Activated naive CD8-positive, alpha-beta T cell treated with anti-CD3 and anti-CD28 coated beads, Interleukin-2, amount 10 ng/mL, durations not matched to agents 7 days and 5 days (primary cell): ENCODE measurements at regions not wholly inside any gene's neighbourhood (a gene's known extent, or its start where the extent isn't known, plus 50 kb on each side); places are given as distances from the start of the nearest gene placed in this dataset.

ENCODE experiments used
- ATAC-seq: fragments of 150-1000 bp; cut with Tn5 transposase; one replicate; pipeline ENCODE4 v1.10.0; 2021; ENCODE audit warnings: low read depth, moderate library complexity
- POLR2A ChIA-PET: fragments of 350-600 bp; sonication (Branson Sonifier 250); formaldehyde crosslinking; loops from one replicate; lab custom pipeline; 2021; ENCODE audit warnings: antibody characterized with exemption; lab: Charles Lee
- DNase-seq: peaks from one replicate; pipeline ENCODE4 v3.0.0; 2021
- H3K27ac Mint-ChIP-seq: one replicate; pipeline ENCODE4 v1.8.0; 2022; ENCODE audit warnings: mild to moderate bottlenecking, mixed read lengths
- H3K27me3 Mint-ChIP-seq: one replicate; pipeline ENCODE4 v1.8.0; 2022; ENCODE audit warnings: mild to moderate bottlenecking, moderate library complexity, mixed read lengths
- H3K36me3 Mint-ChIP-seq: one replicate; pipeline ENCODE4 v1.8.0; 2021; ENCODE audit warnings: mild to moderate bottlenecking, mixed read lengths
- H3K4me1 Mint-ChIP-seq: one replicate; pipeline ENCODE4 v1.8.0; 2021; ENCODE audit warnings: mixed read lengths
- H3K4me3 Mint-ChIP-seq: one replicate; pipeline ENCODE4 v1.8.0; 2022; ENCODE audit warnings: mild to moderate bottlenecking, moderate library complexity, mixed read lengths
- H3K9me3 Mint-ChIP-seq: one replicate; pipeline ENCODE4 v1.8.0; 2021; ENCODE audit warnings: mixed read lengths

- DNase-seq, result no peak
- Mint-ChIP-seq H3K4me1 (no peaks in the 10 kb centered on the region), H3K27ac (no peak overlapping the region), H3K4me3 (no peak overlapping the region), H3K36me3 (no peaks in the 10 kb centered on the region), H3K27me3 (no peaks in the 10 kb centered on the region), H3K9me3 (peaks cover 2% of the 10 kb centered on the region)
- ATAC-seq, result no peak
- POLR2A ChIA-PET, result no interaction called here
Measured at GRCh38 chr1:82287556-82287955, 486.8 kb downstream of the ADGRL2 start.

- no peaks in the 10 kb centered on the region for H3K27me3 Mint-ChIP-seq
- no peaks in the 10 kb centered on the region for H3K36me3 Mint-ChIP-seq
- DNase-seq, result no peak
- no peak overlapping the region for H3K4me3 Mint-ChIP-seq
- H3K9me3 Mint-ChIP-seq, result peaks cover 2% of the 10 kb centered on the region
- no peaks in the 10 kb centered on the region for H3K4me1 Mint-ChIP-seq
- H3K27ac Mint-ChIP-seq, result no peak overlapping the region
- ATAC-seq, result no peak
- POLR2A ChIA-PET, result no interaction called here
Measured at GRCh38 chr1:82284213-82284612, 483.5 kb downstream of the ADGRL2 start.

- Mint-ChIP-seq H3K4me1 (no peaks in the 10 kb centered on the region), H3K36me3 (no peaks in the 10 kb centered on the region), H3K27me3 (no peaks in the 10 kb centered on the region), H3K4me3 (no peak overlapping the region), H3K27ac (no peak overlapping the region), H3K9me3 (peaks cover 2% of the 10 kb centered on the region)
- DNase-seq (no peak), ATAC-seq (no peak)
- POLR2A ChIA-PET, result no interaction called here
Measured at GRCh38 chr1:82279241-82279640, 478.5 kb downstream of the ADGRL2 start.

DNA sequence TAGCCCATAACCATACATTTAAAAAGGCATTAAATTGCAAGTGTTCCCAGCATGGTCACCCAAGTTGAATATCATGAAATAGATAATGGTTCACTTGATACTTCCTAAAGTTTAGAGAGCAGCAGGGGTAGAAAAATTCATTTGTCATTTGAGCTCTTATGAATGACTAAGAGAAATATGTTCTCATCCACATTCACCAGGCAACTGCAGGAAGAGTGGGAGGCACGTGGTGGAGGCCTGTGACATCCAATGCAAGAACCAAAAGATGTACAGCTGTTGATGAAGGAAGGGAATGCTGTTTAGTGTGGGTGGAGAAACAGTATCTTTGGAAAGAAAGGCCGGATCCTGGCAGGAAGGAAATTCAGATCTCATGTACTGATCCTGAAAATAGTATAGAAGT is 473.1 kb downstream of the ADGRL2 start:
- Mint-ChIP-seq H3K27ac (no peak overlapping the region), H3K27me3 (no peaks in the 10 kb centered on the region), H3K4me1 (no peaks in the 10 kb centered on the region), H3K36me3 (no peaks in the 10 kb centered on the region), H3K9me3 (no peaks in the 10 kb centered on the region), H3K4me3 (no peak overlapping the region)
- POLR2A ChIA-PET, result no interaction called here
- DNase-seq, result no peak
- ATAC-seq, result no peak

- POLR2A ChIA-PET, result no interaction called here
- no peak overlapping the region for H3K27ac Mint-ChIP-seq
- no peaks in the 10 kb centered on the region for H3K27me3 Mint-ChIP-seq
- ATAC-seq (no peak), DNase-seq (no peak)
- no peaks in the 10 kb centered on the region for H3K9me3 Mint-ChIP-seq
- H3K36me3 Mint-ChIP-seq, result no peaks in the 10 kb centered on the region
- no peaks in the 10 kb centered on the region for H3K4me1 Mint-ChIP-seq
- no peak overlapping the region for H3K4me3 Mint-ChIP-seq
Measured at GRCh38 chr1:82269431-82269830, 468.7 kb downstream of the ADGRL2 start.

DNA sequence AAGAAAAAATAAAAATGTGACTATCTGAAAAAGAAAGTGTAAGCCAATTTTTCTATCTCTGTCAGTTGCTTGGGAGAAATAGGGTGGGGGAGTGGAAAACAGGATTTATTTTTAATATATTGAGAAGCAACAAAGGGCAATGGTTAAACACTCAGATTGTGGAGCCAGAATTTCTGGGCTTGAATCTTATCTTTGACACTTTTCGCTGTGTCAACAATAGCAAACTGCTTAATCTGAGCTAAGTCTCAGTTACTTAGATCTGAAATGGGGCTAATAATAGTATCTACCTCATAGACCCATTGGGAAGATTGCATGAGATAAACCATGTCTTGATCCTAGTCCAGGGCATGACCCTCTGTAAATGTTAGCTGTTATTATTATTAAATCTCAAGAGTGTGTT is 468.1 kb downstream of the ADGRL2 start:
- DNase-seq (no peak), ATAC-seq (no peak)
- Mint-ChIP-seq H3K9me3 (no peaks in the 10 kb centered on the region), H3K4me1 (no peaks in the 10 kb centered on the region), H3K27ac (no peak overlapping the region), H3K4me3 (no peak overlapping the region), H3K27me3 (no peaks in the 10 kb centered on the region), H3K36me3 (no peaks in the 10 kb centered on the region)
- POLR2A ChIA-PET, result no interaction called here

DNA sequence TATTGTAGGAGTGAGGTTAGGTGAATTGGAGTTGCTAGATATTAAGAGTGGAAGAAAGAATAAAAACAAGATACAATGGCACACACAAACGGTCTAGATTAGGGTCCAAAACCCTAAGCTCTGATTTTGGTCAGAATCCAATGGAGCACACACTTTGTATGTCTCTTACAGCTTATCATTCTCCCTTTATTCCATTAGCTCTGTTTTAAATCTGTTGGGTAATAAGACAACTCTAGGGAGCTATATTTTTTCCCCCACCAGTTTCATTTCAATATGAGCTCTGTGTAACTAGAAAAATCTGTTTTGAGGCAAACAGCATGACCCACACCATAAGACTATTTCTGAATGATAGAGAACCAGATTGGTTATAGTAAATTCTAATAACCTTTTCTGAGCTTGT is 465.6 kb downstream of the ADGRL2 start:
- Mint-ChIP-seq H3K27me3 (no peaks in the 10 kb centered on the region), H3K4me1 (no peaks in the 10 kb centered on the region), H3K4me3 (no peak overlapping the region), H3K9me3 (no peaks in the 10 kb centered on the region), H3K36me3 (no peaks in the 10 kb centered on the region), H3K27ac (no peak overlapping the region)
- no peak for DNase-seq
- POLR2A ChIA-PET, result no interaction called here
- no peak for ATAC-seq

DNA sequence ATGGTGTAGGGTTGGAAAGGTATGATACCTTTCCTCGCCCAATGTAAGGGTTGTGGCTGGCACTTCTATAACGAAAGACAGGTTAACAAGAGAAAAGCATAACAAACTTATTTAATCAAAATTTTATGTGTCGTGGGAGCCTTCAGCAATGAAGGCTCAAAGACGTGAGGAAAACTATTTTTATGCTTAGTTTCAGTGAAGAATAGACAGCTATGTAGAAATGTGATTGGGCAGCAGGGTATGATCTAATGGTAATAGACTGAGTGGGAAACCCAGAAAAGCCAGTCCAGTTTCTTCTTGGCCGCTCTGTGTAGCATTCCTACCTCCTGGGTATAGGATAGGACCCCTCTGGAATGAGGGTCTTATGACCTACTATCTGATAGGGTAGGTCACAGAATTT is 464.7 kb downstream of the ADGRL2 start:
- POLR2A ChIA-PET, result no interaction called here

GRCh38 chr1:82264802-82265201 is 464.1 kb downstream of the ADGRL2 start:
- POLR2A ChIA-PET, result no interaction called here
- no peak for ATAC-seq
- Mint-ChIP-seq H3K27ac (no peak overlapping the region), H3K27me3 (no peaks in the 10 kb centered on the region), H3K9me3 (no peaks in the 10 kb centered on the region), H3K4me1 (no peaks in the 10 kb centered on the region), H3K4me3 (no peak overlapping the region), H3K36me3 (no peaks in the 10 kb centered on the region)
- no peak for DNase-seq

More for the DNA sequence above, 464.7 kb downstream of the ADGRL2 start:
- no peaks in the 10 kb centered on the region for H3K4me1 Mint-ChIP-seq
- no peak overlapping the region for H3K27ac Mint-ChIP-seq
- no peak overlapping the region for H3K4me3 Mint-ChIP-seq
- no peaks in the 10 kb centered on the region for H3K36me3 Mint-ChIP-seq
- no peaks in the 10 kb centered on the region for H3K27me3 Mint-ChIP-seq
- no peak for DNase-seq
- no peak for ATAC-seq
- no peaks in the 10 kb centered on the region for H3K9me3 Mint-ChIP-seq

DNA sequence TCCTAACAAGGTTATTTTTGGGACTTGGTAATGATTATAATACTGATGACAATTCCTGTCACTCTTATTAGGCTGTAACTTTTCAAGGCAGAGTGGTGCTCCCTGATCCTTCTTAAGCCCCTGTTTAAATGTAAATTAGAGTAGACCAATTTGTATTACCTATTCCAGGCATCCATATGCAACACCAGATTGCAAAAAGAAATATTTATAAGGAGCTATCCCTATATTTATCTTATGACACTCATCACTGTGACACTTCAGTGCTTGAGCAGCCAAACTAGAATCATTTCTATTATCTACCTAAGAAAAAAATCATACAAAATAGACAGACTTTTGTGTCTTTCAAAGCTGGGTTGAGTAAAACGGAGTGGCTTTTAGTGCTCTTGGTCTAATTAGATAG is 462.7 kb downstream of the ADGRL2 start:
- Mint-ChIP-seq H3K4me1 (no peaks in the 10 kb centered on the region), H3K4me3 (no peak overlapping the region), H3K27ac (no peak overlapping the region), H3K36me3 (no peaks in the 10 kb centered on the region), H3K27me3 (no peaks in the 10 kb centered on the region), H3K9me3 (no peaks in the 10 kb centered on the region)
- POLR2A ChIA-PET, result no interaction called here
- no peak for ATAC-seq
- DNase-seq, result no peak

DNA sequence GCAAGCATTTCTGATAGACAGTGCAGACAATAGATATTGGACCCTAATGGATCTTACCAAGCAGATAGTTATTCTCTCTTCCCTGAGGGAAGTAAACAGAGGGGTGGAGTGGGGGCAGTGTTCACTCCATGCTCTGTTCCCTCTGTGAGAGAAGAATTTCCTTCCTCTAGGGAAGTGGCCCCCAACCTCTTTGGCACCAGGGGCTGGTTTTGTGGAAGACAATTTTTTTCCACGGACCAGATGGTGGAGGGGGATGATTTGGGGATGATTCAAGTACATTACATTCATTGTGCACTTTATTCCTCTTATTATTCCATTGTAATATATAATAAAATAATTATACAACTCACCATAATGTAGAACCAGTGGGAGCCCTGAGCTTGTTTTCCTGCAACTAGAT is 459.9 kb downstream of the ADGRL2 start:
- ATAC-seq (no peak), DNase-seq (no peak)
- Mint-ChIP-seq H3K4me1 (no peaks in the 10 kb centered on the region), H3K27ac (no peak overlapping the region), H3K27me3 (no peaks in the 10 kb centered on the region), H3K9me3 (no peaks in the 10 kb centered on the region), H3K36me3 (no peaks in the 10 kb centered on the region), H3K4me3 (no peak overlapping the region)
- POLR2A ChIA-PET, result no interaction called here

DNA sequence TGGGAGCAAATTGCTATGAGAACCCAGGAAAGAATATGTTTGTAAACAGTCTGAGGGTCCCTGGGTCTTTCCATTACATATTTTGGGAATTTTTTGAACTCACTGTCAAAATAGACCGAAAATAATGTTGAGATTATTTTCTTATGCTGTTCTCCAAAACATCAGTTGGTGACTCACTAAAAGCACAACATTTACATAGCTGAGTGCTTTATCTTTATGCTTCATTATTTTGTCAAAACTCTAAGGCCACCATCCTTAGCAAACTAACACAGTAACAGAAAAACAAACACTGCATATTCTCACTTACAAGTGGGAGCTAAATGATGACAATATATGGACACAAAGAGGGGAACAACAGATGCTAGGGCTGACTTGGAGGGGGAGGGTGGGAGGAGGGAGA is 459.3 kb downstream of the ADGRL2 start:
- Mint-ChIP-seq H3K9me3 (no peaks in the 10 kb centered on the region), H3K36me3 (no peaks in the 10 kb centered on the region), H3K4me1 (no peaks in the 10 kb centered on the region), H3K27me3 (no peaks in the 10 kb centered on the region), H3K27ac (no peak overlapping the region), H3K4me3 (no peak overlapping the region)
- ATAC-seq (no peak), DNase-seq (no peak)
- POLR2A ChIA-PET, result no interaction called here

DNA sequence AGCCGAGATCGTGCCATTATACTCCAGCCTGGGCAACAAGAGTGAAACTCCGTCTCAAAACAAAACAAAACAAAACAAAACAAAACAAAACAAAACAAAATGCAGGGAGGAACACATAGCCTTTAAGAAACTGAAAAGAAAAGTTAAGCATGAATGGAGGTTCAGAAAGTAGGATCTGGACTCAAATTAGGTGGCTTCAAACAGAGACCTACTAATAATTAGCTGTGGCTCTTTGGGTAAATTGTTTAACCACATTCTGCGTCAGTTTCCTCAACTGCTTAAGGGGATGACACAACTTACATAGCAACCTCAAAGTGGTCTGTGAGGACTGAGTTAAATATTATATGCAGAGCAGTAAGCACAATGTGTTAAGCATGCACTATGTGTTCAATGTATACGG is 458.2 kb downstream of the ADGRL2 start:
- Mint-ChIP-seq H3K27me3 (no peaks in the 10 kb centered on the region), H3K27ac (no peak overlapping the region), H3K4me1 (no peaks in the 10 kb centered on the region), H3K4me3 (no peak overlapping the region), H3K9me3 (no peaks in the 10 kb centered on the region), H3K36me3 (no peaks in the 10 kb centered on the region)
- POLR2A ChIA-PET, result no interaction called here
- ATAC-seq (no peak), DNase-seq (no peak)

DNA sequence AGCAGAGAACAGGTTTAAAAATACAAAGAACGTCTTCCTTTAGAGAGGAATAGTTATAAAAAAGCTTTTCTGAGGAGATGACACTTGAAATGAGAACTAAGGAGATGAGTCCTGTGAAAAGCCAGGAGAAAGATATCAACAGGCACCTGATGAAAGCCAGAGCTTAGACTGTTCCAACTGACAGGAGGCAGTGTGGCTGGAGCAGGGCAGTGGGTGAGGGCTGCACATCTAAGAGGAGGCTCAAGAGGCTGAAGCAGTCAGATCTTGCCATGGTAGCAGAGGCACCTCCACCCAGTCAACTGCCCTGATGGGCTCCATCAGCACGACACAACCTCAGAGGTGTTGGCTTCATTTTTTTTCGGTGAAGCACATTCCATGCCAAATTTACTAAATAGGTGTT is 445.3 kb downstream of the ADGRL2 start:
- Mint-ChIP-seq H3K36me3 (no peaks in the 10 kb centered on the region), H3K4me3 (no peak overlapping the region), H3K27me3 (no peaks in the 10 kb centered on the region), H3K4me1 (no peaks in the 10 kb centered on the region), H3K9me3 (peaks cover 6% of the 10 kb centered on the region), H3K27ac (no peak overlapping the region)
- DNase-seq (no peak), ATAC-seq (no peak)
- POLR2A ChIA-PET, result no interaction called here

DNA sequence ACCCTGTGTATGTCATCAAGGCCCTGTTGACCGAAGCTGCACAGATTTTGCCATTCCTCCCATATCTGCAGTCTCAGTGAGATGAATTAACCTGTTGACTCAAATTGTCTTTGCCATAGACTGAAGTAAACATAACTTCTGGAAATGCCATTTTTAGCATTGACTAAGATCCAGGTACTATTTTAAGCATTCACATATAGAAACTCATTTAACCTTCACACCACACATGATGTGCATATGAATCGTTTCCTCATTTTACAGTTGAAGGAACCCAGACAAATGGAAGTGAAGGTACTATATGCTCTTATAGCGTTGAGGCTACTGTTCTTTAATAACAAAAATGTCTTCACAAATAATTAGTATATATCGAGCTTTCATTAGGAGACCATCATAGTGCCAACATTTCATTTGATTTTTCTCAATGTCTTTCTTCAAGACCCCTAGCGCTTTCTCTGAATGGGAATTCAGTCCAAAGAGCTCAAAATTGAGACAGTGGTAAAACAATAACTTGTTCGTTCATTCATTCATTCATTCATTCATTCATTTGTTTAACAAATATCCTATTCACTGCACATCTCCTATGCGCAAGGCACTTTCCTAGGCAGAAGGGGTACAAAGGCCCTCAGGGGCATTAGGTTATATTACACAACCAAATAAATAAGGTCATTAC is 444.7 kb downstream of the ADGRL2 start:
- Mint-ChIP-seq H3K27ac (no peak overlapping the region), H3K36me3 (no peaks in the 10 kb centered on the region), H3K4me1 (no peaks in the 10 kb centered on the region), H3K4me3 (no peak overlapping the region), H3K27me3 (no peaks in the 10 kb centered on the region), H3K9me3 (peaks cover 6% of the 10 kb centered on the region)
- no peak for DNase-seq
- ATAC-seq, result no peak
- POLR2A ChIA-PET, result no interaction called here
